DMS 273 (cell line): ENCODE measurements at regions not wholly inside any gene's neighbourhood (a gene's known extent, or its start where the extent isn't known, plus 50 kb on each side); places are given as distances from the start of the nearest gene placed in this dataset.
A peak's percentile ranks its signal among the peaks of the same experiment; 100 is the strongest.
"Not testable (repeated sequence)": the region's sequence is repeated elsewhere in the genome, so short reads cannot be mapped to it uniquely, and the experiment has no call there.

Experiments
- DNase-seq: peaks from one replicate; lab custom pipeline; 2025; ENCODE audit not compliant: unreplicated experiment; lab: John Stamatoyannopoulos, UW

GRCh38 chr4:112940336-112940735 is 109.1 kb upstream of the ANK2 start:
- no peak for DNase-seq

DNA sequence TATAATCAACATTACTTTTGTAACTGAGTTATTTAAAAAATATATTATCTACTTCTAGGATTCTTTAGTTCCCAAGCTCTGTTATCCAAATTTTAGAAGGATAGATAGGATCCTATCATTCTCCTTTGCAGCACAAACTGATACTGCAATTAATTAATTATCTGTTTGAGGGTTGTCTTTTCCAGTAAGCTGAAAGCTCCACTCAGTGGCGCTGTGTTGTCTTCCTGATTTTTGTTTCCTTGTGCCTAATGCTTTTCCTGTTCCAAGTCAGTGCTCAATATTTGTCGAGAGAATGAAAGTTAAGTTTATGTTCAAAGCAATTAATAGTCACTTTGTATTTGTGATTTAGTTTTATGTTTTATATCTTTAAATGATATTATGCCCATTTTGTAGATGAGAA is 107.4 kb upstream of the ANK2 start:
- DNase-seq = no peak

DNA sequence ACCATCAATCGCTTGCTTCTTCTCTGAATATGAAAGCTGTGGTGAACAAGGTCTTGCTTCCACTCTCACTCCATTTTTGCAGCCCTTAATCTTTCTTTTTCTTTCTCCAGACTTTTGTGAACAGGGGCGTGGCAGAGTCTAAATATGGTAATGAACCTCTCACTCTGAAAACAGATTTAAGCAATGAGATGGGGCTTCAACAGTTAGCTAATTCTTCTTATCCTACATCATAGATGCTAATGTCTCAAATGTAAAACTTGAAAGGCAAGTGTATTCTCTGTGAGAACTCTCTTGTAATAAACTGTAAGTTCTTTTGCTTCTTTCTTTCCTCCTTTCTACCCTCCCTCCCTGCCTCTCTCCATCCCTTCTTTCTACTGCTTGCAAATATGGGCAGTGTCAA is 106.5 kb upstream of the ANK2 start:
- no peak for DNase-seq

DNA sequence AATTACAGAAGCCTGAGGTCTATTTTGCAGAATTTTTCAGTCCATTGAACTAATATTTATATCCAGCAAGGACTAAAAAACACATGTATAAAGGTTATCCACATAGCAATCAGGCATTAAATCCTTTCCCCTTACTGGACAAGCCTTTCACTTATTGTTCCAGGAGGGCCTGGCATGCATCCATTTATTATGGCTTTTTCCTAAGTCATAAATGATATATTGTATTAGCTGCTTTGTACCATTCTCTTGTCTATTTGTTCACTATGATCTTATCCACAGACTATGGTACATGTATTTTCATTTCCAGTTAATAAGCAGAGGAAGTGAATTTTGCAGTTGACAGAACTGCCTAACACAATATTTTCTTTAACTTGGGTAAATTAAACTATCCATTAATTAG is 105.4 kb upstream of the ANK2 start:
- no peak for DNase-seq

DNA sequence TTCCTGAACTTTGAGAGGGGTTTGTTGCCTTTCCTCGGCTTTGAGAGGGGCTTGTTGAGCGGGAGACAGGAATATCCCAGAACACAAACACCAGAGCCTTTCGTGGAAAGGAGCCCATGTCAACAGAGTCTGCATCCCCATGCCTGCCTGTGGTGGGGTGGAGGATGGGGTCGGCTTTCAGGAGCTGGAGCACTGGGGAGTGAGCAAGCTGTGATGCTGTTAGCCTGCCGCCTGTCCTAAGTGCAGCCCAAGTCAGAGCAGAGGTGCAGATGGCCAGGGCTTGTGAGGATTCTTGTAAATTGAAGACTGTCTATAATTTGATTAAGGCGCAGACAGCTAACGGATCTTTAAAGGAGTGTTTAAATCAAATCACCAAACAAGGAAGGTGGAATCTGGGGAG is 103.3 kb upstream of the ANK2 start:
- DNase-seq = peak; percentile 16

GRCh38 chr4:112947616-112948015 is 101.8 kb upstream of the ANK2 start:
- DNase-seq = no peak

GRCh38 chr4:112951362-112952312 is 97.8 kb upstream of the ANK2 start:
- peak; percentile 36 for DNase-seq

GRCh38 chr4:112952313-112952700 is 97.1 kb upstream of the ANK2 start:
- no peak for DNase-seq

GRCh38 chr4:112953262-112953661 is 96.2 kb upstream of the ANK2 start:
- DNase-seq = no peak

DNA sequence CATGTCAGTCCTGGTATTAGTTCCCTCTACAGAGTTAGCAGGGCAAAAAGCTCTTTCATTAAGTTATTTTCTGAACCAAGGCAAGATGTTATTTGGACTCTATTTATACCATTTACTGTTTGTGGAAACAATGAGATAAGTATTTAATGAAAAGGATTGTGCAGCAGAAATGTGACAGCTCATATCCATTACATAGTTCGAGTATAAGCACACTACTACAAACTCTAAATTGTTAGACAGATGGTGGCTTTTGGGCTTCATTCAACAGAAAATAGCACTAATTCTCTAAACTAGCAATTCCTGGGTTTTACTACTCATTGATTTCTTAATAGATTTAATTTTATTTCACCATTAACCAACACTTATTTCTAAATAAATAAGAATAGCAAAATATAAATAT is 95.2 kb upstream of the ANK2 start:
- peak; percentile 16 for DNase-seq

DNA sequence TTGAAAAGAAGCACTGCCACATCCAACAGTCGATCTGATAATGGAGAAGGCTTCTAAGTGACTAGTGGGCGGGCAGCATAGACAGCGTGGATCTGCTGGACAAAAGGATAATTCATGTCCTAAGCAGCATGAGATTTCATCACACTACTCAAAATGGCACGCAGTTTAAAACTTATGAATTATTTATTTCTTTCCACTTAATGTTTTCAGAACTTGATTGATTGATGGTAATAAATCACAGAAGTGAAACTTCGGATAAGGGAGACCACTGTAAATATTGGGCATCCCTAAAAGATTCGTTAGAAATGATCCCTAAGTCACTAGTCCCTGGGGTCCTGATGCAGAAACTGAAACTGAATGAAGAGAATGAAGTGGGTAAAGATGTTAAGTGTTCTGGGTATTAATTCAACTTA is 93.0 kb upstream of the ANK2 start:
- no peak for DNase-seq

DNA sequence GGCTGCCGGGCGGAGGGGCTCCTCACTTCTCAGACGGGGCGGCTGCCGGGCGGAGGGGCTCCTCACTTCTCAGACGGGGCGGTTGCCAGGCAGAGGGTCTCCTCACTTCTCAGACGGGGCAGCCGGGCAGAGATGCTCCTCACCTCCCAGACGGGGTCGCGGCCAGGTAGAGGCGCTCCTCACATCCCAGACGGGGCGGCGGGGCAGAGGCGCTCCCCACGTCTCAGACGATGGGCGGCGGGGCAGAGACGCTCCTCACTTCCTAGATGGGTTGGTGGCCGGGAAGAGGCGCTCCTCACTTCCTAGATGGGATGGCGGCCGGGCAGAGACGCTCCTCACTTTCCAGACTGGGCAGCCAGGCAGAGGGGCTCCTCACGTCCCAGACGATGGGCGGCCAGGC is 91.7 kb upstream of the ANK2 start:
- not testable (repeated sequence) for DNase-seq

DNA sequence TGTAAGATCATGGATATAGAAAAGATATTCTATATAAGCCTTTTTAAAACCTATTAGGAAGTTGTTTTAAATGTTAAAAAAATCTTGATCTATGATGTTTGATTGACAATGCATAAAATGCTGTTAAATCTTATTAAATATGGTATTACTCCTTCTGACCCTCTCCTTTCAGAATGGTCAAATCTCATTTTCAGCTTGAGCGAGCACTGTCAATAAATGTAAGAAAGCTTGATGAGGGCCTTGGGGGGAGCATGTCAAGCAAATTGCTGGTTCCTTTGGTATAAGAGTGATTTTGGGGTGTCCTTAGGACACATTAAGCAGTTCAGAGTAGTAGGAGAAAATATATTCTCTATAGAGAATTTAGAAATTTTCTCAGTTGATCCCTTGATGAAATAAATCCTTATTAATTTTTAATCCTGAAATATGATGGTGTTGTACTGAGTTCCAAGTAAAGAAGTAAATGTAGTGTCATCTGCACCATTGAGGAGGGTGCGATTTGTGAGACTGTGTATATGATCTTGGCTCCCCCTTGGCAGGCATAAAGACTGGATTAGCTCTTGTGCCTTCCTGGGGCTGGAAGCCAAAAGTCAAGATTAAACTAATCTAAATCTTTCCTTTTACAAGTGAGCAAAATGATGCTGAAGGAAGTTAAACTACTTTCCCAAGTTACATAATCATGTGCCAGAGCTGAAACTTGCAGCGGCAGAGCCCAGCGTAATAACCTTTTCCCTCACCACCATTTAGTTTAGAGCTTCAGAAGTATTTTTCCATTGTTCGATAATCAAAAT is 82.6 kb upstream of the ANK2 start:
- DNase-seq = no peak

GRCh38 chr4:112968451-112969159 is 80.8 kb upstream of the ANK2 start:
- no peak for DNase-seq

DNA sequence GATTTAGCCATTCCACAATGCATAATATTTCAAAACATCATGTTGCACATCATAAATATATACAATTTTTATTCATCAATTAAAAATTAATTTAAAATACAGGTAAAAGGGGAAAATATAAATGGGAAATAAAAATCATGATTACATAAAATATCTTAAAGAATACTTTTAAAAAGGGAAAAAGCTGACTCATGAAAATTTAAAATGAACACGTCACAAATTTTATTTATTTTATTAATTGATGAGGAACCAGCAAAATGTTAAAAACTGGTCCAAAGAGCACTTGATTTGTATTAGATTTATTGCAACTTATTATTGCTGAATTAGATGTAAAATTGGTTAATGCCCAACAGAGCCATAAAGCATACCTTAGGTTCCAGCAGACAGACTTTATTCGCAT is 78.5 kb upstream of the ANK2 start:
- DNase-seq = no peak

- peak; percentile 68 for DNase-seq
Measured at GRCh38 chr4:112973750-112974251, 75.7 kb upstream of the ANK2 start.

DNA sequence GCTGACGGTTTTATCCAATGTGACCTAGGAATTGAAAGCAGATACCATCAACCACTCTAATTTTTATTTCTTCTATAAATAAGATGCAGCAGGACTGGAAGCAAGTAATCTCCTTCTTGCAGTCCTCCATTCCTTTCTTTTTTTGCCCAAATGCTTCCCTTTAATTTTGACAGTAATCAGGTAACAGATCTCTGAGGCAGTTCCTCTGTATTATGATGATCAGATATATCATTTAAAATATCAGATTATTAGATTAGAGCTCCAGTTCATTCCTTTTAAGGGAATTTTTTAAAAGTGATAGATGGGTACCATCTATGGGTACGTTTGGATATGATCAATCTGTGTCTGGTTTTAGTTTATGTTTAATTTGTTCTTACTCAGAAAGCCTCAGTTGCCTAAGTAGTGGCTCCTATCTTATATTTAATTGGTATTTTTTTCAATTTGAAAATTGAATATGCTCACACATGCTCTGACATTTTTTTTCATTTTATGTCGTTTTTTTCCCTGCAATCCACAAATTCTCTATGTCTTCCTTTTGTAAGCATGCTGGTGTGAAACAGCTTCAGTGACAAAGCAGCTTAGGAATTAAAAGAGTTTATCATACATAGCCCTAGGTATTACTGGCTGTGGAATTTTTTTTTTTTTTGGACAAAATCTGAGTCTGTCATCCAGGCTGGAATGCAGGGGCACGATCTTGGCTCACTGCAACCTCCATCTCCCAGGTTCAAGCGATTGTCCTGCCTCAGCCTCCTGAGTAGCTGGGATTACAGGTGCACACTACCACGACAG is 73.7 kb upstream of the ANK2 start:
- no peak for DNase-seq

DNA sequence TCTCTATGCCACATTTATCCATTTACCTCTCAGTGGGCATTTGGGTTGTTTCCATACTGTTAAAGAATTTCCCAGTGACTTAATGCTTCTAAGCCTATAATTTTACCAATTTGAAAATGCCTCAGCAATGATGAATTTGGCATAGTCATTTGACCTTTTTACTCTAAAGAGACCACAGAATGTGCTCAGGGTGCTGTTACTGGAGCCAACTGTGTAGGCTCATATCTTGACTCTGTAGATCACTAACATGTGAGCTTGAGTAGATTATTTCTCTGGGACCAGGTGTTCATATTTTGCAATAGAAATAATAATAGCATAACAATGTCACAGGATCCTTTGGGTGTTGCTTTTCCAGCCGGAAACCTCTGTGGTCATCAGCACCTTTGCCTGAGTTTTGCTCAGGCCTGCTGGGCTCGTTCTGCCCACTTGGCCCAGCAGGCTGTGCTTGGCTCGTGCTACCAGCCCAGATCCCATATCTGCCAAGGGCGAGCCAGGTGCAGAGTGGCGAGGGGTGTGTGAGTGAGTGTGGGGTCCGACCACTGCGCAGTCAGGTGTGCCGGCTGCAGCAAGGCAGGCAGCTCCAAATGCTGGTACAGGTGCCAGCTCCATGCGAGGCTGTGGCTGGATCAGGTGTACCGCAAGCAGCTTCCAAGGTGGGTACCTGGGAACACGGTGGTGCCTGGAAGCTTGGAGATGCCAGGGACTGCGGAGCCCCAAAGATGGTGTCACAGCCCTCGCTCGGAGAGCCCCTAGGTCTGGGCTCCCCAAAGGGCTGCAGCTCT is 70.6 kb upstream of the ANK2 start:
- no peak for DNase-seq

DNA sequence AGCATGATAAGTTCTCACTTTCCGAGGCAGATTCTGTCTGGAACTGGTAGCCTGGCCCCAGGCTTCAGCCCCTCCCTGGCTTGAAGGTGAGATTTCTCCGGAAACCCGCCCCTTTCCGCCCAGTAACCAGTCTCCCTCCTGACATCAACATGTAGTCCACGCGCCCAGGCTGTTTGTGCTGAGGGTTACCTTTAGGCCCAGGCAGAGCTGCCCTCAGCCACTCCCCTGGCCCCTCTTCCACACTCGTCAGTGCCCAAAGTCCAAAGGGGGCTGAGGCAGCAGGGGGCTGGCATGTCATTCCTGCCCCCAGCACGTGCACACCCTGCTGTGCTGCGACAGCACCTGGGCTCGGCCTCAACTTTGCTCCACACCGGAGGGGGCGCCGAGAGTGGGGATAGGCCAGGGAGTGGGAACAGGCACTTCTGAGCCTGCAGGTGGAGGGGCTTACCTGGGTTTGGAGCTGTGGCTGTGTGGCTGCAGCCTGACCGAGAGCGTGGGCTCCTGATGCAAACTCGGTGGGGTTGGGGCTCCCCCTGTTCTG is 69.5 kb upstream of the ANK2 start:
- no peak for DNase-seq
